ENCODE measurements at regions not wholly inside any gene's neighbourhood (a gene's known extent, or its start where the extent isn't known, plus 50 kb on each side); places are given as distances from the start of the nearest gene placed in this dataset.
"Not testable (repeated sequence)": the region's sequence is repeated elsewhere in the genome, so short reads cannot be mapped to it uniquely, and the experiment has no call there.

- DNase-seq (ENCODE audit: low spot score): no peak
Observed at GRCh38 chr17:27944546-27945332, 51.6 kb upstream of the LYRM9 start.

GRCh38 chr17:27945333-27945616 is 52.1 kb upstream of the LYRM9 start:
- no peak for DNase-seq (ENCODE audit: low spot score)

- no peak for DNase-seq (ENCODE audit: low spot score)
Observed at GRCh38 chr17:27945953-27946352, 52.8 kb upstream of the LYRM9 start.

GRCh38 chr17:27946513-27946912 is 53.3 kb upstream of the LYRM9 start:
- DNase-seq (ENCODE audit: low spot score): no peak

- DNase-seq (ENCODE audit: low spot score): peak; percentile 87
Observed at GRCh38 chr17:27947005-27947406, 53.8 kb upstream of the LYRM9 start.

GRCh38 chr17:27949304-27949703 is 56.1 kb upstream of the LYRM9 start:
- no peak for DNase-seq (ENCODE audit: low spot score)

- DNase-seq (ENCODE audit: low spot score): not testable (repeated sequence)
Observed at GRCh38 chr17:27950225-27950624, 57.1 kb upstream of the LYRM9 start.

GRCh38 chr17:27950995-27951394 is 57.8 kb upstream of the LYRM9 start:
- peak; percentile 76 for DNase-seq (ENCODE audit: low spot score)

- no peak for DNase-seq (ENCODE audit: low spot score)
Observed at GRCh38 chr17:27951872-27952271, 58.7 kb upstream of the LYRM9 start.

- no peak for DNase-seq (ENCODE audit: low spot score)
Observed at GRCh38 chr17:27952366-27952765, 59.2 kb upstream of the LYRM9 start.

GRCh38 chr17:27954548-27955495 is 61.7 kb upstream of the LYRM9 start:
- no peak for DNase-seq (ENCODE audit: low spot score)

- no peak for DNase-seq (ENCODE audit: low spot score)
Observed at GRCh38 chr17:27956601-27957445, 63.7 kb upstream of the LYRM9 start.

GRCh38 chr17:27957446-27957793 is 64.3 kb upstream of the LYRM9 start:
- DNase-seq (ENCODE audit: low spot score): not testable (repeated sequence)

GRCh38 chr17:27958708-27959381 is 65.7 kb upstream of the LYRM9 start:
- no peak for DNase-seq (ENCODE audit: low spot score)

GRCh38 chr17:27959382-27959709 is 66.2 kb upstream of the LYRM9 start:
- no peak for DNase-seq (ENCODE audit: low spot score)

- DNase-seq (ENCODE audit: low spot score): no peak
Observed at GRCh38 chr17:27960183-27960849, 67.2 kb upstream of the LYRM9 start.

GRCh38 chr17:27962581-27962980 is 69.4 kb upstream of the LYRM9 start:
- not testable (repeated sequence) for DNase-seq (ENCODE audit: low spot score)

GRCh38 chr17:27965224-27965623 is 72.1 kb upstream of the LYRM9 start:
- no peak for DNase-seq (ENCODE audit: low spot score)

GRCh38 chr17:27968206-27968732 is 74.2 kb upstream of the NLK start:
- no peak for DNase-seq (ENCODE audit: low spot score)

- DNase-seq (ENCODE audit: low spot score): no peak
Observed at GRCh38 chr17:27970587-27970986, 71.9 kb upstream of the NLK start.
